ENCODE measurements at regions not wholly inside any gene's neighbourhood (a gene's known extent, or its start where the extent isn't known, plus 50 kb on each side); places are given as distances from the start of the nearest gene placed in this dataset.

GRCh38 chr1:39144924-39145323, 59.6 kb upstream of the MACF1 start:
- ATAC-seq (no peak), DNase-seq (no peak)
- no peaks in the 10 kb centered on the region for H3K27me3 ChIP-seq
- no peaks in the 10 kb centered on the region for H3K36me3 ChIP-seq
- H3K4me3 ChIP-seq, result no peak overlapping the region
- intact Hi-C loops (cut with DNase I), result no loop called here
- no peaks in the 10 kb centered on the region for H3K9me3 ChIP-seq
- peaks cover 72% of the 10 kb centered on the region for H3K4me1 ChIP-seq
- peak overlapping the region; percentile 14 for H3K27ac ChIP-seq
- TF ChIP-seq CTCF (IDR thresholded peaks at IDR 0.05), result no peak

- no peak overlapping the region for H3K4me3 ChIP-seq
- H3K9me3 ChIP-seq, result no peaks in the 10 kb centered on the region
- no peak for DNase-seq
- peak overlapping the region; percentile 14 for H3K27ac ChIP-seq
- peaks cover 77% of the 10 kb centered on the region for H3K4me1 ChIP-seq
- TF ChIP-seq CTCF (IDR thresholded peaks at IDR 0.05), result no peak
- H3K27me3 ChIP-seq, result no peaks in the 10 kb centered on the region
- intact Hi-C loops (cut with DNase I), result no loop called here
- no peak for ATAC-seq
- H3K36me3 ChIP-seq, result no peaks in the 10 kb centered on the region
Observed at GRCh38 chr1:39145331-39145965, 59.0 kb upstream of the MACF1 start.

- no peaks in the 10 kb centered on the region for H3K27me3 ChIP-seq
- no peaks in the 10 kb centered on the region for H3K36me3 ChIP-seq
- TF ChIP-seq CTCF (IDR thresholded peaks at IDR 0.05), result no peak
- DNase-seq, result no peak
- no peaks in the 10 kb centered on the region for H3K9me3 ChIP-seq
- peak overlapping the region; percentile 26 for H3K27ac ChIP-seq
- intact Hi-C loops (cut with DNase I), result no loop called here
- peaks cover 80% of the 10 kb centered on the region for H3K4me1 ChIP-seq
- no peak for ATAC-seq
- no peak overlapping the region for H3K4me3 ChIP-seq
Observed at GRCh38 chr1:39146681-39147080, 57.8 kb upstream of the MACF1 start.

GRCh38 chr1:39147099-39148025, 57.1 kb upstream of the MACF1 start:
- no peak for TF ChIP-seq CTCF (IDR thresholded peaks at IDR 0.05)
- DNase-seq (no peak), ATAC-seq (no peak)
- Histone ChIP-seq H3K27me3 (no peaks in the 10 kb centered on the region), H3K9me3 (no peaks in the 10 kb centered on the region), H3K36me3 (no peaks in the 10 kb centered on the region), H3K27ac (peak overlapping the region; percentile 26), H3K4me3 (no peak overlapping the region), H3K4me1 (peaks cover 80% of the 10 kb centered on the region)
- intact Hi-C loops (cut with DNase I), result no loop called here

GRCh38 chr1:39148942-39149341, 55.6 kb upstream of the MACF1 start:
- DNase-seq (no peak), ATAC-seq (peak; percentile 43)
- TF ChIP-seq CTCF (IDR thresholded peaks at IDR 0.05), result no peak
- intact Hi-C loops (cut with DNase I), result no loop called here
- no peaks in the 10 kb centered on the region for H3K9me3 ChIP-seq
- no peaks in the 10 kb centered on the region for H3K27me3 ChIP-seq
- no peak overlapping the region for H3K4me3 ChIP-seq
- H3K4me1 ChIP-seq, result peaks cover 80% of the 10 kb centered on the region
- no peak overlapping the region for H3K27ac ChIP-seq
- no peaks in the 10 kb centered on the region for H3K36me3 ChIP-seq

Measured in upper lobe of right lung (tissue), 1 donor.